Panc1 (cell line): ENCODE measurements at regions not wholly inside any gene's neighbourhood (a gene's known extent, or its start where the extent isn't known, plus 50 kb on each side); places are given as distances from the start of the nearest gene placed in this dataset.

Source experiments
- CTCF ChIP-seq: fragments of 450-650 bp; IDR thresholded peaks from 2 replicates; pipeline ENCODE4 v1.5.1; 2017; ENCODE audit warnings: mild to moderate bottlenecking
- POLR2AphosphoS5 ChIP-seq: IDR thresholded peaks from 2 replicates; pipeline ENCODE4 v1.6.1; 2012; ENCODE audit warnings: mild to moderate bottlenecking, low read depth, low read length, moderate library complexity
- SIN3A ChIP-seq: IDR thresholded peaks from 2 replicates; pipeline ENCODE4 v1.6.1; 2012; ENCODE audit warnings: low read depth, mild to moderate bottlenecking, low read length, moderate library complexity, borderline replicate concordance; ENCODE audit not compliant: insufficient read depth
- TF ChIP-seq, protein P1 (sequence below), 2 experiments: IDR thresholded peaks; 2 replicates each; pipeline ENCODE4 v1.6.1; 2011 to 2012; ENCODE audit warnings: low read depth in 2 of 2, control low read depth in 1 of 2, low read length in 1 of 2, mild to moderate bottlenecking in 1 of 2, moderate library complexity in 1 of 2; ENCODE audit not compliant: insufficient read depth in 1 of 2

DNA sequence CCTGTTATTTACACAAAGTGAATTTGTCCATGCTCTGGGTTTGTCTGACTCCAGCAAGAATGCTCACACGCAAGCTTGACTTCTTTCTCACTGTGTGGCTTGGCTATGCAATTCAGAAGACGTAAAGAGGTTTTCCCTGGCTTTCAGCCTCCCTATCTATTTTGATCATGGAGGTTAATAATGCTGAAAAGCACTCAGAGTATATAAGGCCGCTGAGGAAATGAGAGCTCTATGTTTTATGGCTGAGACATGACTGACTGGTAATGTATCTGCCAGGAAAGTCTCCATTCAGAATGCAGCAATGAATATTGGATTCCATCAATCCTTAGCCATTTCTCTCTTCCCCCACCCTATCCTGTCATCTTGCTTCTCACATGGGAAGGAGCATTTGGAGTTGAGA is 417.3 kb downstream of the DMAC1 start:
- TF ChIP-seq CTCF (no peak), POLR2AphosphoS5 (no peak), SIN3A (no peak)
- TF ChIP-seq, protein P1, sequence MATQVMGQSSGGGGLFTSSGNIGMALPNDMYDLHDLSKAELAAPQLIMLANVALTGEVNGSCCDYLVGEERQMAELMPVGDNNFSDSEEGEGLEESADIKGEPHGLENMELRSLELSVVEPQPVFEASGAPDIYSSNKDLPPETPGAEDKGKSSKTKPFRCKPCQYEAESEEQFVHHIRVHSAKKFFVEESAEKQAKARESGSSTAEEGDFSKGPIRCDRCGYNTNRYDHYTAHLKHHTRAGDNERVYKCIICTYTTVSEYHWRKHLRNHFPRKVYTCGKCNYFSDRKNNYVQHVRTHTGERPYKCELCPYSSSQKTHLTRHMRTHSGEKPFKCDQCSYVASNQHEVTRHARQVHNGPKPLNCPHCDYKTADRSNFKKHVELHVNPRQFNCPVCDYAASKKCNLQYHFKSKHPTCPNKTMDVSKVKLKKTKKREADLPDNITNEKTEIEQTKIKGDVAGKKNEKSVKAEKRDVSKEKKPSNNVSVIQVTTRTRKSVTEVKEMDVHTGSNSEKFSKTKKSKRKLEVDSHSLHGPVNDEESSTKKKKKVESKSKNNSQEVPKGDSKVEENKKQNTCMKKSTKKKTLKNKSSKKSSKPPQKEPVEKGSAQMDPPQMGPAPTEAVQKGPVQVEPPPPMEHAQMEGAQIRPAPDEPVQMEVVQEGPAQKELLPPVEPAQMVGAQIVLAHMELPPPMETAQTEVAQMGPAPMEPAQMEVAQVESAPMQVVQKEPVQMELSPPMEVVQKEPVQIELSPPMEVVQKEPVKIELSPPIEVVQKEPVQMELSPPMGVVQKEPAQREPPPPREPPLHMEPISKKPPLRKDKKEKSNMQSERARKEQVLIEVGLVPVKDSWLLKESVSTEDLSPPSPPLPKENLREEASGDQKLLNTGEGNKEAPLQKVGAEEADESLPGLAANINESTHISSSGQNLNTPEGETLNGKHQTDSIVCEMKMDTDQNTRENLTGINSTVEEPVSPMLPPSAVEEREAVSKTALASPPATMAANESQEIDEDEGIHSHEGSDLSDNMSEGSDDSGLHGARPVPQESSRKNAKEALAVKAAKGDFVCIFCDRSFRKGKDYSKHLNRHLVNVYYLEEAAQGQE (IDR thresholded peaks at IDR 0.05; ENCODE audit: insufficient read depth in 1 of 2, low read depth in 2 of 2, low read length in 1 of 2), result no peak
